ENCODE measurements at regions not wholly inside any gene's neighbourhood (a gene's known extent, or its start where the extent isn't known, plus 50 kb on each side); places are given as distances from the start of the nearest gene placed in this dataset.

DNA sequence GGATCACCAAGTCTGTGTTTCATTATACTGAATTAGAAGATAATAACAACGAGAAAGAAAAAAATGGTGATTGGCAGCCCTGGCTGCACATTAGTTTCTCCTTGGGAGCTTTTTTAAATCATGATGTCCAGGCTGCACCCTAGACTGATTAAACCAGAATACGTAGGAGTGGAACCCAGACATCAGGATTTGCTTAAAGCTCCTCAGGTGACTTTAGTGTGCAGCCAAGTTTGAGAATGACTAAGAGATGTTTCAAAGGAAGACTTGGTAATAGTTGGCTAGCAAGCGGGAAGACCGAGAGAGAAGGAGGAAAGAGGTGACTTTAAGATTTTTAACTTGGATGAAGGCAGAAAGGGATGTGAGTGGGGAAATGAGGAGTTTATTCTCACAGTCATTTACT, 71.4 kb upstream of the SERP2 start:
- TF ChIP-seq, protein P1, sequence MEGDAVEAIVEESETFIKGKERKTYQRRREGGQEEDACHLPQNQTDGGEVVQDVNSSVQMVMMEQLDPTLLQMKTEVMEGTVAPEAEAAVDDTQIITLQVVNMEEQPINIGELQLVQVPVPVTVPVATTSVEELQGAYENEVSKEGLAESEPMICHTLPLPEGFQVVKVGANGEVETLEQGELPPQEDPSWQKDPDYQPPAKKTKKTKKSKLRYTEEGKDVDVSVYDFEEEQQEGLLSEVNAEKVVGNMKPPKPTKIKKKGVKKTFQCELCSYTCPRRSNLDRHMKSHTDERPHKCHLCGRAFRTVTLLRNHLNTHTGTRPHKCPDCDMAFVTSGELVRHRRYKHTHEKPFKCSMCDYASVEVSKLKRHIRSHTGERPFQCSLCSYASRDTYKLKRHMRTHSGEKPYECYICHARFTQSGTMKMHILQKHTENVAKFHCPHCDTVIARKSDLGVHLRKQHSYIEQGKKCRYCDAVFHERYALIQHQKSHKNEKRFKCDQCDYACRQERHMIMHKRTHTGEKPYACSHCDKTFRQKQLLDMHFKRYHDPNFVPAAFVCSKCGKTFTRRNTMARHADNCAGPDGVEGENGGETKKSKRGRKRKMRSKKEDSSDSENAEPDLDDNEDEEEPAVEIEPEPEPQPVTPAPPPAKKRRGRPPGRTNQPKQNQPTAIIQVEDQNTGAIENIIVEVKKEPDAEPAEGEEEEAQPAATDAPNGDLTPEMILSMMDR (IDR thresholded peaks at IDR 0.05; ENCODE audit: insufficient read depth, low read length, severe bottlenecking), result no peak
- H3K36me3 ChIP-seq (ENCODE audit: control insufficient read depth, insufficient read depth, low read length), result no peaks in the 10 kb centered on the region
- FAIRE-seq, result no peak
- no peak overlapping the region for H3K4me3 ChIP-seq (ENCODE audit: low read depth, low read length)
- H3K27me3 ChIP-seq (ENCODE audit: control insufficient read depth, insufficient read depth, low read length), result no peaks in the 10 kb centered on the region
- DNase-seq (ENCODE audit: low read depth), result peak; percentile 89

DNA sequence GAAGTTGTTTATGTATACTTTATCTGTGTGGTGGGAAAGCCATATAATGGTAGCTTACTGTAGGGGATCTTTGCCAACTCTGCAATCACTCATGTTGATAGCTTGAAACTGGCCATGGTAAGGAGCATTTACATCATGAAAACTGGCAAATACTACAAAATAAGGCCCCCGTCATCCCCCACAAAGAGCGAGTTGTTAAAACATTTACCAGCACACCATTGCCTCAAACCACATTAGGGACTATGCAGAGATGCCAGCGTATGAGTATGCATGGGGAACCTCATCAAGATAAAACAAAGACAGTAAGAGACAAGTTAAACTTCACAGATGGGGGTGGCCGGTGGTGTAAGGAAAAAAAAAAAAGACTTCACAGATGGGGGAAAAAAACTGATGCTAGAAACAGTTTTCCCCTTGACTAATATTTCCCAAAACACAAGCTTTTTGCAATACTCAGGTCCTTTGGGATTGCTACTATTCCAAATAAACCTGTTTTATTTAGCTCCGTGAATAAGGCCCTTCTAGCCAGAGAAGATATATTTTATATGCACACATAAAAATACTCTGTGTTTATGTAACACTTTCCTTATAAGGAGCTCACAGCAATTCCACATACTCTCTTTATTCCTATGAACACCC, 70.6 kb upstream of the SERP2 start:
- Histone ChIP-seq H3K27me3 (ENCODE audit: control insufficient read depth, insufficient read depth, low read length) (no peaks in the 10 kb centered on the region), H3K36me3 (ENCODE audit: control insufficient read depth, insufficient read depth, low read length) (no peaks in the 10 kb centered on the region), H3K4me3 (ENCODE audit: low read depth, low read length) (no peak overlapping the region)
- FAIRE-seq (no peak), DNase-seq (ENCODE audit: low read depth) (no peak)
- TF ChIP-seq, protein P1 (IDR thresholded peaks at IDR 0.05; ENCODE audit: insufficient read depth, low read length, severe bottlenecking), result no peak

DNA sequence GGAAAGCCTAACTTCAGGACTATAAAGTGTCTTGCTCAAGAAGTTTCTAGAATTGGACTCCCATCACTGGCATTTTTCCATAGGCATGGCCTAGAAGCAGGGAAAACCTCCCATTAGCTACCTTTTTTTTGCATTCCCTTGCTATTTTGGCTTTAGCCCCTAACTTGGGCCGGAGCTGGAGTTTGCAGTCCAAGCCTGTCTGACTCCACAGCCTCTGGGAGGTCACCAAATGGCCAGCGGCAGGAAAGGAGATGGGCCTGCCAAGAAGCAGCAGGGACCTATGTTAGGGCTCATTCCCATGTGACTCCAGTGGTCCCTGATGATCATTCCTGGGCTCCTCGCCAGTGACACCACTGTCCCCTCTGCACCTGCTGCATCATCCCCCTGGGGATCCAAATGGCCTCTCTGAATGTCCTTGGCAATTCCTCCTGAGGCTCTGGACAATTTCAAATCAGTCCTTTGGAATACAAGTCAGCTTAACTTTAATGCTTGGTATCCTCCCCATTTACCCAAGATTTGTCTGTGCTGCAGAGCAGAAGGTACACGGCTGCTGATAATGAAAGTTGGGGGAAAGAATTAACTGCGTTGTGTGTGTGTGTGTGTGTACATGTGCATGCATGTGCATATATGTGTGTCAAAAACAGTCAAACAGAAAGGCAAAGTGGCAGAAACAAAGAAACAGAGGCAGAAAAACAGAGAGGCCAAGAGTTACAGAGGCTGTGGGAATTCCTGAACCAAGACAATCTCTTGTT, 69.8 kb upstream of the SERP2 start:
- Histone ChIP-seq H3K27me3 (ENCODE audit: control insufficient read depth, insufficient read depth, low read length) (no peaks in the 10 kb centered on the region), H3K36me3 (ENCODE audit: control insufficient read depth, insufficient read depth, low read length) (no peaks in the 10 kb centered on the region), H3K4me3 (ENCODE audit: low read depth, low read length) (no peak overlapping the region)
- FAIRE-seq, result no peak
- no peak for DNase-seq (ENCODE audit: low read depth)
- TF ChIP-seq, protein P1 (IDR thresholded peaks at IDR 0.05; ENCODE audit: insufficient read depth, low read length, severe bottlenecking), result no peak

DNA sequence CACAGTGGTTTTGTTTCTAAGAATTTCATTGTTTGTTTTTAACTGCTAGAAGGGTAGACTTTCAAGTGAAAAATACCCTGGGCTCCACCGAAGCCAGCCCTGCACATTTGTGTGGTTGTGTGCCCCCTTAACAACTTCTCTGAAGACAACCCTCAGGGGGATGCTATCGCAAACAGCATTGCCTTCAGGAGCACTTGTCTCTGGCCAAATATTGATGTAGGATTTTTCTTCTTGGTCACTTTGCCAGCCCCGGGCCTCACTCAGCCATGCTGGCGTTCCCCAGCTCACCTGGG, 69.2 kb upstream of the SERP2 start:
- Histone ChIP-seq H3K27me3 (ENCODE audit: control insufficient read depth, insufficient read depth, low read length) (no peaks in the 10 kb centered on the region), H3K4me3 (ENCODE audit: low read depth, low read length) (no peak overlapping the region), H3K36me3 (ENCODE audit: control insufficient read depth, insufficient read depth, low read length) (no peaks in the 10 kb centered on the region)
- TF ChIP-seq, protein P1 (IDR thresholded peaks at IDR 0.05; ENCODE audit: insufficient read depth, low read length, severe bottlenecking), result no peak
- DNase-seq (ENCODE audit: low read depth) (no peak), FAIRE-seq (no peak)

DNA sequence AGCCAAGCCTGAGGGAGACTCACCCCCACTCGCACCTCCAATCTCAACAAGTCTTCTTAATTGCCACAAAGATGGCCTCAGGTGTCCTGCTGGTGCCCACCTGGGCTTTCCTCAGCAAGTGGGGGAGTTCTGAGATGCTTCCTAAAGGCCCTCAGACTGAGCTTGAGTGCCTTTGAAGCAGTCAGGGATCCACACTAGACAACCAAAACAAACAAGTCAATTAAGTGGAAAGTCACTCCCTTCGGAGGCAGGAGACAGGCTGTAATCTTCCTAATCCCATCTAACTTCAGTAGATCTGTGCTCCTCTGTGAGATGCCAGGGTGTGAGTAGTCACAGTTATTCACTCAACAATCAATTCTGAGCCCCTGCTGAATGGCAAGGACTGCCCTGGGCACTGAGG, 68.3 kb upstream of the SERP2 start:
- TF ChIP-seq, protein P1 (IDR thresholded peaks at IDR 0.05; ENCODE audit: insufficient read depth, low read length, severe bottlenecking), result no peak
- FAIRE-seq (no peak), DNase-seq (ENCODE audit: low read depth) (no peak)
- Histone ChIP-seq H3K4me3 (ENCODE audit: low read depth, low read length) (no peak overlapping the region), H3K27me3 (ENCODE audit: control insufficient read depth, insufficient read depth, low read length) (no peaks in the 10 kb centered on the region), H3K36me3 (ENCODE audit: control insufficient read depth, insufficient read depth, low read length) (no peaks in the 10 kb centered on the region)

All from bronchial epithelial cell (primary cell).